Stimulated activated CD4-positive, alpha-beta T cell treated with anti-CD3 and anti-CD28 coated beads, TNF-alpha, amount 100 ng/mL, for 48 hours (primary cell): ENCODE measurements at regions not wholly inside any gene's neighbourhood (a gene's known extent, or its start where the extent isn't known, plus 50 kb on each side); places are given as distances from the start of the nearest gene placed in this dataset.

Source experiments
- DNase-seq, 3 donors: peaks; one replicate each; pipeline ENCODE4 v3.0.0-alpha.2; 2020; ENCODE audit warnings: low read depth in 3 of 3

DNA sequence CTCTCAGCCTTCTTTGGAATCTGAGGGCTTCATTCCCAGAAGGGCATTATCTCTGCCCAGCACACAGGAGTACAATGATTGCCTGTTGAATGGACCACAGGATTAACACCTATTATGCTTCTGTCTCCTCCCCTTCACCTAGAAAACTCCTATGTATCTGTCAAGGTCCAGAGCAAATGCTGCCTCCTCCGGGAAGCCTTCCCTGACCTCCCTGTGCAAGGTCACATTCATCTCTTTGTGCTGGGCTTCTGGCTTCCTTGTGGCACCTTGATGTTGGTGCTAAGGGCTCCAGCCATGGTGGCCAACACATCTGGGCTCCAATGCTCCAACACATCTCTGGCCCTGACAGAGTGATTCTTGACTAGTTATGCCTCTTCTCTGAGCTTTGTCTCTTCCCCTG lies 49.9 kb upstream of the ATP2B2 start:
- no peak for DNase-seq

GRCh38 chr3:10556312-10556711 lies 50.9 kb upstream of the ATP2B2 start:
- no peak for DNase-seq

- DNase-seq: no peak
These were observed 51.9 kb upstream of the ATP2B2 start for GRCh38 chr3:10557250-10557649.

GRCh38 chr3:10557781-10558373 lies 52.5 kb upstream of the ATP2B2 start:
- DNase-seq: no peak

DNA sequence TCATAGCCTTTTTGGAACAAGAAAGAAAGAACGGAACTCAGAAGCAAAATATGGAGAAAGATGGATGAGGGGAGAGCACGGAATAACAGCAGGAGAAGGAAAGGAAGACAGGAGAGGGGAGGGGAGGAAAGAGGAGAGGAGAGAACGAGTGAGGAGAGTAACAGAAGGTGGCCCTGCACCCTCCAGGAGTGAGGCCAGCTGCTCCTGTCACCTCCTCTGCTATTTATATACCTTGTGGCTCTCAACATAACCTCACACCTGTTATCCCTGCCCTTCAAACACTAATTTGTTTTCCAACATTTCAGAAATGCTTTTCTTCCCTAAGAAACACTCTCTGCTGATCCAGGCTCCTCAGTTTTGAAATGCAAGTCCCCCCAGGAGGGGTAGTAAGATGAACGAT lies 53.4 kb upstream of the ATP2B2 start:
- no peak for DNase-seq

DNA sequence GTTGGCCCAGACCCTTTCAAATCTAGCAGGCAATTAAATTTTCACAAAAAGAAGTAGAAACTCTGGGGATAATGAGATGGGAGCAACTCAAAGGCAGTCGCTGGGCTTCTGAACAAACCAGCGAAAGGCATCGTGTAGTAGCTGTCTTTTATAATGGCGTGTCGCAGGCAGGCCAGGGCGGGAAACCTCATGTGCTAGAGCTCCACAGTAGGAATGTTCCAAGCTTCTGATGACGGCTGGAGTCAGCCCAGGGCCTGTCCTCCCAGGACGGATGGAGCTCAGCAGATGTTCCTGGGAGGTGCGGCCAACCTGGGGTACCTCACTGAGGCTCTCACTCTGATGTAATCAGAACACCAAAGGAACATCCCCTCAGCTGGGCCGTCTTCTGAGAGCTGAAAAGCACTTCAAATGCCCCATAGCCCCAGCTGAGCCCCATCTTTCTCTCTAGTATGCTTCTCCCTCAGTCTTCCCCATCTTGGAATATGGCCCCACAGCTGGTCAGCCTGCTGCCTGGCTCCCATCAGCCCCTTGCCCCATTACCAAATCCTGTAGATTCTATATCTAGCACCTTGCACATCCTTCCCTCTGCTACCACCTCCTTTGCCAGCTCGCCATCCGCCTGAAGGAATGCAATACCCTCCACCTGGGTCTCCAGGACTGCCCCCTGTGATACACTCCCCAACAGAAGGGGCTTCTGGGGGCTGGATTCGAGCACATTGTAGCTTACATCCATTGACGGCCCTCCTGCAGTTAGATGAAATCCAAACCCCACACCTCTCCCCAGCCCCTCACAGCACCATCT lies 54.9 kb upstream of the ATP2B2 start:
- DNase-seq: no peak

DNA sequence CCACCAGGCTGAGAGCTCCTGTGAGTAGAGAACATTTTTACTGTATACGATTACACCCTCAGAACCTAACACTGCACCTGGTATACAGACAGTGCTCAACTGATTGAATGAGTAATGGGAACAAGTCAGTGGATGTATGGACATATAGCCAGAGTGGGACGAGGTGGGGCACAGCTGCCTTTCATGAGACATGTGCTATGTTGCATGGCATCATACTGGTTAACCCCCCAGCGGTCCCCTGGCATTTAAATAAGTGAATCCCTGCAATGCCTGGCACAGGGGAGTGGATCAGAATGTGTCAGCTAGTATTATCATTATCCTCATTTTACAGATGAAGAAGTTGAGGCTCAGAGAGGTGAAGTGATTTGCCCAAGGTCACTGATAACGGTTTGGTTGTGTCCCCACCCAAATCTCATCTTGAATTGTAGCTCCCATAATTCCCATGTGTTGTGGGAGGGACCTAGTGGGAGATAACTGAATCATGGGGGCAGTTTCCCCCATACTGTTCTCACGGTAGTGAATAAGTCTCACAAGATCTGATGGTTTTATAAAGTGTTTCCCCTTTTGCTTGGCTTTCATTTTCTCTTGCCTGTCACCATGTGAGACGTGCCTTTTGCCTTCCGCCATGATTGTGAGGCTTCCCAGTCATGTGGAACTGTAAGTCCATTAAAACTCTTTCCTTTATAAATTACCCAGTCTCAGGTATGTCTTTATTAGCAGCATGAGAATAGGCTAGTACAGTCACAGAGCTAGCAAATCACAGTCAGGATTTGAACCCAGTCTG lies 56.0 kb upstream of the ATP2B2 start:
- no peak for DNase-seq

- DNase-seq: no peak
These were observed 56.7 kb upstream of the ATP2B2 start for GRCh38 chr3:10561946-10562560.

DNA sequence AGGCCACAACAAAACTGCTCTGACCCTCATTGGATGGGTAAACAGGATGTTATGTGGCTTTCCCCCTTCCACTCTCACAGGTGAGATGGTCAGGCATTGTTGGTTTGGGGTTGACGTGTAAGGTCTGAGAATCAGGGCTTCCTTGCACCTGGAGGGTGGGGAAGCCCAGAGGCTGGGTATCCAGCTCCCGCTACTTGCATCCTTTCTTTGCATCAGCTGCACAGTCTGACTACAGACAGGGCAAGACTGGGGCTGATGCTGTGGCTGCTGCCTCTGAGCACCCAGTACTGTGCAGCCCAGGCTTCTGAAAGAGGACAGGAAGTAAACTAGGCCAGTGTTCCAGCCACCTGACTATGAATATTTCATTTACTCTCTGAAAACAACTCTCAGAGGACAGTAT lies 58.0 kb upstream of the ATP2B2 start:
- DNase-seq: no peak

GRCh38 chr3:10565814-10566213 lies 60.4 kb upstream of the ATP2B2 start:
- DNase-seq: no peak

DNA sequence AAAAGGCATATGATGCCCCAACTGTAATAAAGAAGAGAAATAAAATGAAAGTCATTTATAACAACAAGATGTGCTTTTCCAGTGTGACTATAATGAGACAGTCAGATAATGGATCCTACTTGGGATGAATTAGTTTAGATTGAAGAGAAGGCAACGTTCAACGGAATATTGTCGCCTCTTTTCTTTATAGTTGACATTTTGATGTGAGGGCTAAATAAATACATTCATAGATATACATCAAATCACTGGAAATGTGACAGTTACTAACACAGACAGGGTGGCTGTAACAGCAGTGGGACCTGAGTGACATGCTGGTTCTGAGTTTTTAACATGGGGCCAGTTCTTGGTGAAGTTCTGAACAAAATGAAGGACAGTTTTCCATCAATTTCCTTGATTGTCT lies 61.1 kb upstream of the ATP2B2 start:
- DNase-seq: no peak

- no peak for DNase-seq
These were observed 63.2 kb upstream of the ATP2B2 start for GRCh38 chr3:10568549-10568948.

- DNase-seq: no peak
These were observed 65.0 kb upstream of the ATP2B2 start for GRCh38 chr3:10570196-10570946.

DNA sequence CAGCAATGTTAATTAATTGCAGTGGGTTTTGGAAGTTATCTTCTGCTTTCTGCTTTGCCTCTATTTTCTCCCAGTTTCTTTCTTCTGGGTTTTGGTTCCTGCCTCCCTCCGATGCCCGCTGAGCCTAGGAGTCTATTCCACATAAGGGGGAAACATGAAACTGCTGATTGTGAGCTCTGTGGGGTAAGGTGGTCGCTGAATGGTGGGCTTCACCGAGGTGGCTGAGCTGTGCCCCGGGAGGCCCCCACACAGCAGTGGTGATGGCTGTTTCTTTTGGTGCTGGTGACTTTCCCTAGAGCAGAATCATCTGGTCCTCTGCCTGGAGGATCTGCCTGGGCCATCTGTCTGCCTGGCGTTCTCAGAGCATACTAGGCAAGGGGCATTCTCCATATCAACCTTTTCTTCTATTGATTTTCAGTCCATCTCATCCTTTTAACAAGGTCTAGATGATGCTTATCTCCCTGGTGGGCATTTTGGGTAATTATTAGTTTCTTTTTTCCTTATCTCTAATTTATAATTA lies 68.8 kb upstream of the ATP2B2 start:
- no peak for DNase-seq

- DNase-seq: no peak
These were observed 70.3 kb upstream of the ATP2B2 start for GRCh38 chr3:10575601-10576160.

- no peak for DNase-seq
These were observed 72.1 kb upstream of the ATP2B2 start for GRCh38 chr3:10577486-10577885.

- no peak for DNase-seq
These were observed 75.0 kb upstream of the ATP2B2 start for GRCh38 chr3:10580426-10580825.

DNA sequence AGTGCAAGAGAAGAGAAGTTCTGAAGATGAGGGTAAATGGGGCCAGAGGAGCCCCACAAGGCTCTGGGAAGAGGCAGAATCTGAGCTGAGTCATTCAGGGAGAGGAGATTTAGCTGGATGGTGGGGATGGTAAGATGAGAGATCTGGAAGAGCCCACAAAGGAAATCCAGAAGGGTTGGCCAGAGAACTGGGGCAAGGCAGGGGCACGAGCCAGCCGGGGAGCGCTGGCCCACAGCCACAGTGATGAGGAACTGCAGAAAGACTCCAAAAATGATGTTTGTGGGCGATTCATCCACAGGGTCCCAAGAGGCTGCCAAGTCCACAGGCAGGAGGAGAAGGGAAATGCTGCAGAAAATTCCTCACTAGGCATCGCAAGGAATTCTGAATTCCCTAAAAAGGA lies 75.9 kb upstream of the ATP2B2 start:
- DNase-seq: no peak

- DNase-seq: no peak
These were observed 76.3 kb upstream of the ATP2B2 start for GRCh38 chr3:10581716-10582115.

GRCh38 chr3:10582733-10583132 lies 77.3 kb upstream of the ATP2B2 start:
- no peak for DNase-seq
